Neutrophil (primary cell): ENCODE measurements at regions not wholly inside any gene's neighbourhood (a gene's known extent, or its start where the extent isn't known, plus 50 kb on each side); places are given as distances from the start of the nearest gene placed in this dataset.

Experiments used
- H3K27ac ChIP-seq: fragments of 200-600 bp; sonication (generic); 2 replicates; pipeline ENCODE4 v1.5.1; 2016; ENCODE audit warnings: mild to moderate bottlenecking, moderate library complexity
- H3K27me3 ChIP-seq: fragments of 200-600 bp; sonication (generic); 2 replicates; pipeline ENCODE4 v1.6.0; 2016; ENCODE audit warnings: mild to moderate bottlenecking
- H3K36me3 ChIP-seq: fragments of 200-600 bp; sonication (generic); 2 replicates; pipeline ENCODE4 v1.5.1; 2017
- H3K4me1 ChIP-seq, 2 experiments: fragments of 200-600 bp in 1 of 2; sonication (generic) in 1 of 2; 1 replicate in 1 of 2; 2 replicates in 1 of 2; pipeline versions ENCODE4 v1.5.1 to v1.6.1; 2013 to 2016; ENCODE audit warnings: low read depth in 1 of 2, low read length in 1 of 2, mild to moderate bottlenecking in 1 of 2, moderate library complexity in 1 of 2; ENCODE audit not compliant: control insufficient read depth in 1 of 2, insufficient read depth in 1 of 2
- H3K4me3 ChIP-seq, 2 experiments: fragments of 200-600 bp in 1 of 2; sonication (generic) in 1 of 2; 1 replicate in 1 of 2; 2 replicates in 1 of 2; pipeline ENCODE4 v1.5.1; 2013 to 2016; ENCODE audit warnings: low read depth in 1 of 2, low read length in 1 of 2, mild to moderate bottlenecking in 1 of 2, moderate library complexity in 1 of 2
- H3K9me3 ChIP-seq: fragments of 200-600 bp; sonication (generic); 2 replicates; pipeline ENCODE4 v1.5.1; 2016
- CTCF ChIP-seq: fragments of 200-600 bp; sonication (generic); IDR thresholded peaks from 2 replicates; pipeline ENCODE4 v1.5.1; 2016; ENCODE audit warnings: antibody characterized with exemption

- TF ChIP-seq CTCF, result no peak
- Histone ChIP-seq H3K4me3 (no peak overlapping the region), H3K36me3 (no peaks in the 10 kb centered on the region), H3K27me3 (no peaks in the 10 kb centered on the region), H3K9me3 (no peaks in the 10 kb centered on the region), H3K4me1 (peaks cover 17 to 20% of the 10 kb centered on the region in 2 experiments), H3K27ac (no peak overlapping the region)
Measured at GRCh38 chr2:144261336-144261735, 258.6 kb downstream of the ZEB2 start.

- TF ChIP-seq CTCF, result no peak
- no peaks in the 10 kb centered on the region for H3K9me3 ChIP-seq
- H3K4me3 ChIP-seq, result no peak overlapping the region
- peaks cover 8 to 10% of the 10 kb centered on the region in 2 experiments for H3K4me1 ChIP-seq
- no peak overlapping the region for H3K27ac ChIP-seq
- H3K27me3 ChIP-seq, result no peaks in the 10 kb centered on the region
- H3K36me3 ChIP-seq, result no peaks in the 10 kb centered on the region
Measured at GRCh38 chr2:144259332-144259731, 260.6 kb downstream of the ZEB2 start.

- H3K9me3 ChIP-seq, result peaks cover 5% of the 10 kb centered on the region
- H3K4me3 ChIP-seq, result no peak overlapping the region
- no peak for TF ChIP-seq CTCF
- peaks cover 8 to 10% of the 10 kb centered on the region in 2 experiments for H3K4me1 ChIP-seq
- no peaks in the 10 kb centered on the region for H3K27me3 ChIP-seq
- H3K36me3 ChIP-seq, result no peaks in the 10 kb centered on the region
- H3K27ac ChIP-seq, result no peak overlapping the region
Measured at GRCh38 chr2:144258154-144258553, 261.8 kb downstream of the ZEB2 start.

GRCh38 chr2:144256996-144257707, 262.8 kb downstream of the ZEB2 start:
- no peak for TF ChIP-seq CTCF
- Histone ChIP-seq H3K4me3 (no peak overlapping the region), H3K27ac (no peak overlapping the region), H3K36me3 (no peaks in the 10 kb centered on the region), H3K4me1 (peaks cover 8 to 10% of the 10 kb centered on the region in 2 experiments), H3K9me3 (peaks cover 5% of the 10 kb centered on the region), H3K27me3 (no peaks in the 10 kb centered on the region)

GRCh38 chr2:144254342-144255235, 265.3 kb downstream of the ZEB2 start:
- Histone ChIP-seq H3K27ac (no peak overlapping the region), H3K4me3 (no peak overlapping the region), H3K36me3 (no peaks in the 10 kb centered on the region), H3K9me3 (peaks cover 5% of the 10 kb centered on the region), H3K4me1 (no peaks in the 10 kb centered on the region), H3K27me3 (no peaks in the 10 kb centered on the region)
- no peak for TF ChIP-seq CTCF
